Lung (tissue), 11 donors: ENCODE measurements at regions not wholly inside any gene's neighbourhood (a gene's known extent, or its start where the extent isn't known, plus 50 kb on each side); places are given as distances from the start of the nearest gene placed in this dataset.

Experiments used
- ATAC-seq: fragments of 200-7000 bp; cut with Tn5 transposase; one replicate; pipeline ENCODE4 v1.9.1; 2020; ENCODE audit warnings: moderate number of reproducible peaks; ENCODE audit not compliant: insufficient read depth, low FRiP score
- DNase-seq, 3 donors: peaks; one replicate each; pipeline ENCODE4 v3.0.0-alpha.2; 2013 to 2017
- H3K27ac ChIP-seq, 2 donors: one replicate each; pipeline ENCODE4 v1.5.1; 2013; ENCODE audit warnings: mild to moderate bottlenecking in 2 of 2, moderate library complexity in 2 of 2, control low read depth in 1 of 2, inconsistent platforms in 1 of 2, low read depth in 1 of 2, low read length in 1 of 2
- H3K27me3 ChIP-seq, 3 donors: one replicate each; pipeline ENCODE4 v1.5.1; 2013; ENCODE audit warnings: low read length in 2 of 3; ENCODE audit not compliant: control insufficient read depth in 3 of 3, insufficient read depth in 3 of 3
- H3K36me3 ChIP-seq, 4 donors: one replicate each; pipeline ENCODE4 v1.5.1; 2013; ENCODE audit warnings: low read length in 4 of 4, mild to moderate bottlenecking in 1 of 4, moderate library complexity in 1 of 4; ENCODE audit not compliant: control insufficient read depth in 4 of 4, insufficient read depth in 4 of 4
- H3K4me1 ChIP-seq, 5 donors: one replicate each; pipeline ENCODE4 v1.5.1; 2013; ENCODE audit warnings: low read length in 5 of 5, mild to moderate bottlenecking in 2 of 5, moderate library complexity in 1 of 5; ENCODE audit not compliant: control insufficient read depth in 5 of 5, insufficient read depth in 5 of 5
- H3K4me3 ChIP-seq: one replicate; pipeline ENCODE4 v1.5.1; 2013; ENCODE audit warnings: mild to moderate bottlenecking, control low read depth, moderate library complexity
- H3K9ac ChIP-seq, 2 donors: one replicate each; pipeline ENCODE4 v1.5.1; 2013; ENCODE audit warnings: low read length in 2 of 2, control low read depth in 1 of 2; ENCODE audit not compliant: insufficient read depth in 1 of 2
- H3K9me3 ChIP-seq, 4 donors: one replicate each; pipeline ENCODE4 v1.5.1; 2013; ENCODE audit warnings: low read length in 3 of 4, mild to moderate bottlenecking in 1 of 4, moderate library complexity in 1 of 4; ENCODE audit not compliant: control insufficient read depth in 4 of 4, insufficient read depth in 3 of 4
- WGBS, 2 donors: extraction: QIAGEN DNeasy Blood & Tissue Kit; methylation state at CpG; one replicate each; pipeline ENCODE4 v1.1.7; 2013; 5-methylcytosine and 5-hydroxymethylcytosine counted together
- TF ChIP-seq, protein P1 (sequence below): IDR thresholded peaks from 2 replicates; pipeline ENCODE4 v1.5.1; 2012; ENCODE audit warnings: mild to moderate bottlenecking; ENCODE audit errors: control extremely low read depth, extremely low read depth
- donor health status: control.
- donor health status: control.
- donor health status: Bipolar disorder and iron deficiency.
- donor health status: healthy.
- donor health status: DM: yes; HTN: yes; CAD: no.

- Histone ChIP-seq H3K36me3 (no peaks in the 10 kb centered on the region), H3K4me3 (no peak overlapping the region), H3K4me1 (no peaks in the 10 kb centered on the region), H3K9ac (no peak overlapping the region), H3K9me3 (no peaks in the 10 kb centered on the region), H3K27me3 (no peaks in the 10 kb centered on the region), H3K27ac (no peak overlapping the region)
- TF ChIP-seq, protein P1, sequence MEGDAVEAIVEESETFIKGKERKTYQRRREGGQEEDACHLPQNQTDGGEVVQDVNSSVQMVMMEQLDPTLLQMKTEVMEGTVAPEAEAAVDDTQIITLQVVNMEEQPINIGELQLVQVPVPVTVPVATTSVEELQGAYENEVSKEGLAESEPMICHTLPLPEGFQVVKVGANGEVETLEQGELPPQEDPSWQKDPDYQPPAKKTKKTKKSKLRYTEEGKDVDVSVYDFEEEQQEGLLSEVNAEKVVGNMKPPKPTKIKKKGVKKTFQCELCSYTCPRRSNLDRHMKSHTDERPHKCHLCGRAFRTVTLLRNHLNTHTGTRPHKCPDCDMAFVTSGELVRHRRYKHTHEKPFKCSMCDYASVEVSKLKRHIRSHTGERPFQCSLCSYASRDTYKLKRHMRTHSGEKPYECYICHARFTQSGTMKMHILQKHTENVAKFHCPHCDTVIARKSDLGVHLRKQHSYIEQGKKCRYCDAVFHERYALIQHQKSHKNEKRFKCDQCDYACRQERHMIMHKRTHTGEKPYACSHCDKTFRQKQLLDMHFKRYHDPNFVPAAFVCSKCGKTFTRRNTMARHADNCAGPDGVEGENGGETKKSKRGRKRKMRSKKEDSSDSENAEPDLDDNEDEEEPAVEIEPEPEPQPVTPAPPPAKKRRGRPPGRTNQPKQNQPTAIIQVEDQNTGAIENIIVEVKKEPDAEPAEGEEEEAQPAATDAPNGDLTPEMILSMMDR: no peak
- 94 to 95% methylated on average over 4 of the region's 4 CpGs for WGBS, 2 donors
- DNase-seq (no peak), ATAC-seq (no peak)
These were observed 599.2 kb upstream of the POM121L12 start for GRCh38 chr7:52436278-52436677.

GRCh38 chr7:52431082-52431815, 604.2 kb upstream of the POM121L12 start:
- H3K27ac ChIP-seq: no peak overlapping the region
- H3K9me3 ChIP-seq: no peaks in the 10 kb centered on the region
- no peak overlapping the region for H3K4me3 ChIP-seq
- WGBS, 2 donors: 93 to 97% methylated on average over 36 of the region's 36 CpGs
- no peaks in the 10 kb centered on the region for H3K36me3 ChIP-seq
- no peak overlapping the region for H3K9ac ChIP-seq
- ATAC-seq (no peak), DNase-seq (no peak)
- H3K27me3 ChIP-seq: no peaks in the 10 kb centered on the region
- no peaks in the 10 kb centered on the region for H3K4me1 ChIP-seq
- TF ChIP-seq, protein P1: no peak

- H3K4me1 ChIP-seq: no peaks in the 10 kb centered on the region
- DNase-seq (no peak), ATAC-seq (no peak)
- peaks cover 0 to 3% (median 0%) of the 10 kb centered on the region in 4 donors for H3K9me3 ChIP-seq
- no peak overlapping the region for H3K9ac ChIP-seq
- TF ChIP-seq, protein P1: no peak
- H3K4me3 ChIP-seq: no peak overlapping the region
- no peaks in the 10 kb centered on the region for H3K36me3 ChIP-seq
- no peaks in the 10 kb centered on the region for H3K27me3 ChIP-seq
- WGBS, 2 donors: 96 to 98% methylated on average over 1 of the region's 1 CpG
- no peak overlapping the region for H3K27ac ChIP-seq
These were observed 612.2 kb upstream of the POM121L12 start for GRCh38 chr7:52423251-52423650.

DNA sequence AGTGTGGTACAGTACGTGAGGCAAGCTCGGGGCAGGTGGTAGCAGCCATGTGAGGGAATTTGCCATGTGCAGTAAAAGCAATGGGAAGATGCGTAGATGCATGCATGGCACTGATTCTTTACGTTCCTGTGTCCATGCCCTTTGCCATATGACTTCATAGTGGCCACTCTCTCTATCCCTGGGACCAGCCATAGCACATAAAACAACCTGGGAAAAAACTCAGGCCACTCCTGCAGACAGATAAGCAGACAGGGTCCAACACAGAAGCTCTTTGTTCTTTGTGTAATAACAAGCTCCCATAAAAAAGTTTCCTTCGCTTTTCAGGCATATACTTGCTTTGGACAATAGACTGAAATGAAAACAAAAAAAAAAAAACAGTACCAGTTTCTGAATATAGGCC, 622.4 kb upstream of the POM121L12 start:
- H3K4me1 ChIP-seq: no peaks in the 10 kb centered on the region
- no peak for ATAC-seq
- H3K36me3 ChIP-seq: no peaks in the 10 kb centered on the region
- H3K9ac ChIP-seq: no peak overlapping the region
- TF ChIP-seq, protein P1: no peak
- no peaks in the 10 kb centered on the region for H3K9me3 ChIP-seq
- no peak for DNase-seq
- no peak overlapping the region for H3K4me3 ChIP-seq
- H3K27me3 ChIP-seq: no peaks in the 10 kb centered on the region
- 66 to 80% methylated on average over 5 of the region's 5 CpGs for WGBS, 2 donors
- no peak overlapping the region for H3K27ac ChIP-seq
